HEK293 (cell line): ENCODE measurements at regions not wholly inside any gene's neighbourhood (a gene's known extent, or its start where the extent isn't known, plus 50 kb on each side); places are given as distances from the start of the nearest gene placed in this dataset.

Experiments
- CTCF ChIA-PET: fragments of 350-600 bp; formaldehyde crosslinking; extraction: SDS; loops from one replicate; lab custom pipeline; 2021; ENCODE audit warnings: antibody characterized with exemption; lab: Yijun Ruan, JAX
- POLR2A ChIA-PET: fragments of 300-600 bp; formaldehyde crosslinking; extraction: SDS; loops from one replicate; lab custom pipeline; 2020; ENCODE audit warnings: antibody characterized with exemption, inconsistent platforms; lab: Yijun Ruan, JAX
- H3K27ac ChIP-seq: fragments of 200-500 bp; sonication (Bioruptor generic); 2 replicates; pipeline ENCODE4 v1.5.1; 2014; ENCODE audit warnings: low read depth, low read length, control low read depth, inconsistent platforms; ENCODE audit errors: extremely low read depth
- H3K36me3 ChIP-seq, 2 experiments: fragments of 200-500 bp in 1 of 2; sonication (Bioruptor generic) in 1 of 2; 1 replicate in 1 of 2; 2 replicates in 1 of 2; pipeline ENCODE4 v1.5.1; 2014 to 2017; ENCODE audit warnings: inconsistent platforms in 2 of 2, low read length in 2 of 2; ENCODE audit not compliant: control insufficient read depth in 2 of 2, insufficient read depth in 1 of 2
- H3K4me1 ChIP-seq: fragments of 200-500 bp; sonication (Bioruptor generic); 2 replicates; pipeline ENCODE4 v1.5.1; 2014; ENCODE audit warnings: mild to moderate bottlenecking, low read length, inconsistent platforms; ENCODE audit not compliant: control insufficient read depth, insufficient read depth
- H3K4me3 ChIP-seq: 2 replicates; pipeline ENCODE4 v1.5.1; 2011; ENCODE audit warnings: low read depth, mild to moderate bottlenecking, control low read depth, low read length, moderate library complexity
- H3K9me3 ChIP-seq: fragments of 200-500 bp; sonication (Bioruptor generic); 2 replicates; pipeline ENCODE4 v1.5.1; 2014; ENCODE audit warnings: low read depth, low read length, inconsistent platforms; ENCODE audit not compliant: control insufficient read depth, insufficient read depth
- IKZF3 ChIP-seq: fragments of 450-650 bp; IDR thresholded peaks from 2 replicates; pipeline ENCODE4 v1.5.0; 2018; ENCODE audit warnings: missing biosample characterization, mild to moderate bottlenecking, missing genetic modification characterization, moderate library complexity
- KLF16 ChIP-seq: fragments of 450-650 bp; formaldehyde crosslinking; IDR thresholded peaks from 2 replicates; pipeline ENCODE4 v1.5.1; 2017; ENCODE audit warnings: missing biosample characterization, missing genetic modification characterization
- MEIS1 ChIP-seq: sonication (generic); formaldehyde crosslinking; IDR thresholded peaks from 2 replicates; pipeline ENCODE4 v1.8.1; 2022; ENCODE audit warnings: missing genetic modification reagents, mild to moderate bottlenecking, borderline replicate concordance
- PRDM4 ChIP-seq: fragments of 450-650 bp; formaldehyde crosslinking; IDR thresholded peaks from 2 replicates; pipeline ENCODE4 v1.5.1; 2017; ENCODE audit warnings: missing biosample characterization, missing genetic modification characterization
- ZIC2 ChIP-seq: fragments of 450-650 bp; formaldehyde crosslinking; IDR thresholded peaks from 2 replicates; pipeline ENCODE4 v1.5.1; 2016; ENCODE audit warnings: missing biosample characterization, missing genetic modification characterization
- ZNF174 ChIP-seq: fragments of 450-650 bp; formaldehyde crosslinking; IDR thresholded peaks from 2 replicates; pipeline ENCODE4 v1.5.0; 2017; ENCODE audit warnings: missing biosample characterization, mild to moderate bottlenecking, missing genetic modification characterization
- ZNF2 ChIP-seq: fragments of 450-650 bp; formaldehyde crosslinking; IDR thresholded peaks from 2 replicates; pipeline ENCODE4 v1.5.1; 2016; ENCODE audit warnings: missing biosample characterization, missing genetic modification characterization
- ZNF211 ChIP-seq: fragments of 450-650 bp; formaldehyde crosslinking; IDR thresholded peaks from 2 replicates; pipeline ENCODE4 v1.5.1; 2016; ENCODE audit warnings: low read depth, missing biosample characterization, missing genetic modification characterization
- ZNF266 ChIP-seq: fragments of 450-650 bp; formaldehyde crosslinking; IDR thresholded peaks from 2 replicates; pipeline ENCODE4 v1.5.1; 2016; ENCODE audit warnings: missing biosample characterization, missing genetic modification characterization, low read depth
- ZNF37A ChIP-seq: fragments of 450-650 bp; IDR thresholded peaks from 2 replicates; pipeline ENCODE4 v1.5.1; 2018; ENCODE audit warnings: missing biosample characterization, missing genetic modification characterization
- ZNF48 ChIP-seq: fragments of 450-650 bp; formaldehyde crosslinking; IDR thresholded peaks from 2 replicates; pipeline ENCODE4 v1.5.1; 2016; ENCODE audit warnings: missing biosample characterization, missing genetic modification characterization
- ZNF521 ChIP-seq: fragments of 450-650 bp; formaldehyde crosslinking; IDR thresholded peaks from 2 replicates; pipeline ENCODE4 v1.5.1; 2017; ENCODE audit warnings: missing biosample characterization, mild to moderate bottlenecking, missing genetic modification characterization
- ZNF549 ChIP-seq: fragments of 450-650 bp; IDR thresholded peaks from 2 replicates; pipeline ENCODE4 v1.5.1; 2018; ENCODE audit warnings: missing biosample characterization, missing genetic modification characterization, mild to moderate bottlenecking, inconsistent platforms, moderate library complexity
- ZNF561 ChIP-seq: fragments of 450-650 bp; IDR thresholded peaks from 2 replicates; pipeline ENCODE4 v1.5.1; 2018; ENCODE audit warnings: missing biosample characterization, missing genetic modification characterization, borderline replicate concordance
- ZNF600 ChIP-seq: fragments of 450-650 bp; formaldehyde crosslinking; IDR thresholded peaks from 2 replicates; pipeline ENCODE4 v1.5.1; 2016; ENCODE audit warnings: missing biosample characterization, missing genetic modification characterization
- ZNF664 ChIP-seq: fragments of 450-650 bp; formaldehyde crosslinking; IDR thresholded peaks from 2 replicates; pipeline ENCODE4 v1.5.1; 2016; ENCODE audit warnings: missing biosample characterization, missing genetic modification characterization
- ZNF670 ChIP-seq: fragments of 450-650 bp; formaldehyde crosslinking; IDR thresholded peaks from 2 replicates; pipeline ENCODE4 v1.5.1; 2016; ENCODE audit warnings: missing biosample characterization, missing genetic modification characterization, low read depth
- ZNF692 ChIP-seq: fragments of 450-650 bp; formaldehyde crosslinking; IDR thresholded peaks from 2 replicates; pipeline ENCODE4 v1.5.1; 2016; ENCODE audit warnings: missing biosample characterization, missing genetic modification characterization
- ZNF76 ChIP-seq: fragments of 450-650 bp; formaldehyde crosslinking; IDR thresholded peaks from 2 replicates; pipeline ENCODE4; 2016; ENCODE audit warnings: low read depth, missing biosample characterization, missing genetic modification characterization, borderline replicate concordance
- ZNF843 ChIP-seq: fragments of 450-650 bp; formaldehyde crosslinking; IDR thresholded peaks from 2 replicates; pipeline ENCODE4 v1.5.1; 2016; ENCODE audit warnings: missing biosample characterization, missing genetic modification characterization
- TF ChIP-seq, protein P1 (sequence below): fragments of 450-650 bp; formaldehyde crosslinking; IDR thresholded peaks from 2 replicates; pipeline ENCODE4 v1.5.1; 2016; ENCODE audit warnings: missing biosample characterization, missing genetic modification characterization, borderline replicate concordance
- TF ChIP-seq, protein P2 (sequence below): fragments of 450-650 bp; formaldehyde crosslinking; IDR thresholded peaks from 2 replicates; pipeline ENCODE4 v1.5.1; 2016; ENCODE audit warnings: missing biosample characterization, missing genetic modification characterization

- Histone ChIP-seq H3K9me3 (no peaks in the 10 kb centered on the region), H3K4me1 (no peaks in the 10 kb centered on the region), H3K36me3 (no peaks in the 10 kb centered on the region), H3K27ac (no peak overlapping the region), H3K4me3 (no peak overlapping the region)
- POLR2A ChIA-PET: no interaction called here
- CTCF ChIA-PET: no interaction called here
- no peak for TF ChIP-seq ZNF692
- no peak for TF ChIP-seq ZNF37A
- TF ChIP-seq ZNF670 (tag by site-specific recombination): no peak
- TF ChIP-seq ZNF843 (tag by site-specific recombination): no peak
- TF ChIP-seq, protein P1, sequence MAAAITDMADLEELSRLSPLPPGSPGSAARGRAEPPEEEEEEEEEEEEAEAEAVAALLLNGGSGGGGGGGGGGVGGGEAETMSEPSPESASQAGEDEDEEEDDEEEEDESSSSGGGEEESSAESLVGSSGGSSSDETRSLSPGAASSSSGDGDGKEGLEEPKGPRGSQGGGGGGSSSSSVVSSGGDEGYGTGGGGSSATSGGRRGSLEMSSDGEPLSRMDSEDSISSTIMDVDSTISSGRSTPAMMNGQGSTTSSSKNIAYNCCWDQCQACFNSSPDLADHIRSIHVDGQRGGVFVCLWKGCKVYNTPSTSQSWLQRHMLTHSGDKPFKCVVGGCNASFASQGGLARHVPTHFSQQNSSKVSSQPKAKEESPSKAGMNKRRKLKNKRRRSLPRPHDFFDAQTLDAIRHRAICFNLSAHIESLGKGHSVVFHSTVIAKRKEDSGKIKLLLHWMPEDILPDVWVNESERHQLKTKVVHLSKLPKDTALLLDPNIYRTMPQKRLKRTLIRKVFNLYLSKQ: no peak
- TF ChIP-seq PRDM4 (tag by site-specific recombination): no peak
- TF ChIP-seq ZNF561 (tag by site-specific recombination): no peak
- TF ChIP-seq KLF16 (tag by site-specific recombination): no peak
- TF ChIP-seq ZNF664 (tag by site-specific recombination): no peak
- no peak for TF ChIP-seq ZNF600 (tag by site-specific recombination)
- no peak for TF ChIP-seq IKZF3 (tag by site-specific recombination)
- no peak for TF ChIP-seq ZNF211 (tag by site-specific recombination)
- no peak for TF ChIP-seq MEIS1 (CRISPR knock-in tag)
- TF ChIP-seq ZNF549 (tag by site-specific recombination): no peak
- TF ChIP-seq ZNF48 (tag by site-specific recombination): no peak
- no peak for TF ChIP-seq ZIC2 (tag by site-specific recombination)
- no peak for TF ChIP-seq ZNF521
- TF ChIP-seq ZNF174 (tag by site-specific recombination): no peak
- TF ChIP-seq, protein P2, sequence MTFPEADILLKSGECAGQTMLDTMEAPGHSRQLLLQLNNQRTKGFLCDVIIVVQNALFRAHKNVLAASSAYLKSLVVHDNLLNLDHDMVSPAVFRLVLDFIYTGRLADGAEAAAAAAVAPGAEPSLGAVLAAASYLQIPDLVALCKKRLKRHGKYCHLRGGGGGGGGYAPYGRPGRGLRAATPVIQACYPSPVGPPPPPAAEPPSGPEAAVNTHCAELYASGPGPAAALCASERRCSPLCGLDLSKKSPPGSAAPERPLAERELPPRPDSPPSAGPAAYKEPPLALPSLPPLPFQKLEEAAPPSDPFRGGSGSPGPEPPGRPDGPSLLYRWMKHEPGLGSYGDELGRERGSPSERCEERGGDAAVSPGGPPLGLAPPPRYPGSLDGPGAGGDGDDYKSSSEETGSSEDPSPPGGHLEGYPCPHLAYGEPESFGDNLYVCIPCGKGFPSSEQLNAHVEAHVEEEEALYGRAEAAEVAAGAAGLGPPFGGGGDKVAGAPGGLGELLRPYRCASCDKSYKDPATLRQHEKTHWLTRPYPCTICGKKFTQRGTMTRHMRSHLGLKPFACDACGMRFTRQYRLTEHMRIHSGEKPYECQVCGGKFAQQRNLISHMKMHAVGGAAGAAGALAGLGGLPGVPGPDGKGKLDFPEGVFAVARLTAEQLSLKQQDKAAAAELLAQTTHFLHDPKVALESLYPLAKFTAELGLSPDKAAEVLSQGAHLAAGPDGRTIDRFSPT (tag by site-specific recombination): no peak
- TF ChIP-seq ZNF2 (tag by site-specific recombination): no peak
Observed at GRCh38 chr12:88867510-88867909, 287.2 kb upstream of the KITLG start.

DNA sequence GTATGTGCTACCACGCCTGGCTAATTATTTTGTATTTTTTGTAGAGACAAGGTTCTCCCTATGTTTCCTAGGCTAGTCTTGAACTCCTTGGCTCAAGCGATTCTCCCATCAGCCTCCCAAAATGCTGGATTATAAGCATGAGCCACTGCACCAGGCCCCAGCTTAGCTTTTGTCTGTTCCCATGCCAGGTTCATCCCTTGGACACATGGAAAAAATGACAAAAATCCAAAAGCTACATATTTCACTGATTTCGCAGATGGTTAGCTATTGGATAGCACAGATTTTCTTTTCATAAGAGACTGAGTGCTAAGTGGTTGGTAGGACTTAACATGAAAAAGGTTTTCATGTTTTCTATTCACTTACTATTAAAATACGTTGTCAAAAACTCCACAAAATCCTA, 286.6 kb upstream of the KITLG start:
- ChIA-PET CTCF (no interaction called here), POLR2A (no interaction called here)
- H3K4me3 ChIP-seq: no peak overlapping the region
- H3K36me3 ChIP-seq: no peaks in the 10 kb centered on the region
- H3K27ac ChIP-seq: no peak overlapping the region
- H3K4me1 ChIP-seq: no peaks in the 10 kb centered on the region
- H3K9me3 ChIP-seq: no peaks in the 10 kb centered on the region
- TF ChIP-seq ZNF266 (tag by site-specific recombination) (no peak), ZNF76 (no peak)
